Neuronal stem cell (in vitro differentiated cells): ENCODE measurements at regions not wholly inside any gene's neighbourhood (a gene's known extent, or its start where the extent isn't known, plus 50 kb on each side); places are given as distances from the start of the nearest gene placed in this dataset.

Source experiments
- DNase-seq: peaks from one replicate; pipeline ENCODE4 v3.0.0-alpha.2; 2013; ENCODE audit warnings: low spot score
- H2AFZ ChIP-seq: one replicate; pipeline ENCODE4 v1.6.1; 2013; ENCODE audit warnings: mild to moderate bottlenecking, low read length, inconsistent platforms
- H2AK5ac ChIP-seq: 2 replicates; pipeline ENCODE4 v1.6.1; 2013; ENCODE audit warnings: low read depth, mild to moderate bottlenecking, inconsistent platforms, low read length, moderate library complexity, mixed read lengths
- H2BK120ac ChIP-seq: 2 replicates; pipeline ENCODE4 v1.6.1; 2013; ENCODE audit warnings: low read depth, mild to moderate bottlenecking, inconsistent platforms, low read length, moderate library complexity, mixed read lengths
- H2BK12ac ChIP-seq: one replicate; pipeline ENCODE4 v1.6.1; 2013; ENCODE audit warnings: low read length, inconsistent platforms
- H2BK15ac ChIP-seq: 2 replicates; pipeline ENCODE4 v1.6.1; 2013; ENCODE audit warnings: mild to moderate bottlenecking, low read length, inconsistent platforms, mixed read lengths
- H2BK5ac ChIP-seq: one replicate; pipeline ENCODE4 v1.6.1; 2013; ENCODE audit warnings: inconsistent platforms, mild to moderate bottlenecking, low read length, moderate library complexity
- H3K14ac ChIP-seq: one replicate; pipeline ENCODE4 v1.6.1; 2013; ENCODE audit warnings: low read length, inconsistent platforms
- H3K18ac ChIP-seq: 2 replicates; pipeline ENCODE4 v1.6.1; 2013; ENCODE audit warnings: low read length, inconsistent platforms
- H3K23ac ChIP-seq: 2 replicates; pipeline ENCODE4 v1.6.1; 2013; ENCODE audit warnings: low read depth, mild to moderate bottlenecking, mixed read lengths, low read length, inconsistent platforms; ENCODE audit not compliant: poor library complexity
- H3K27ac ChIP-seq: replicated peaks from 3 replicates; pipeline ENCODE4 v1.5.1; 2013; ENCODE audit warnings: low read length, inconsistent platforms
- H3K27me3 ChIP-seq, 3 experiments: 2 replicates each; pipeline ENCODE4 v1.6.1; 2013; ENCODE audit warnings: low read length in 3 of 3, mild to moderate bottlenecking in 2 of 3, inconsistent platforms in 1 of 3, low read depth in 1 of 3, mixed read lengths in 1 of 3, moderate library complexity in 1 of 3; ENCODE audit not compliant: control insufficient read depth in 3 of 3, insufficient read depth in 3 of 3
- H3K36me3 ChIP-seq, 2 donors: replicated peaks in 1 of 2; 2 replicates each; pipeline ENCODE4 v1.6.1; 2013; ENCODE audit warnings: low read length in 2 of 2; ENCODE audit not compliant: control insufficient read depth in 2 of 2, insufficient read depth in 2 of 2
- H3K4ac ChIP-seq: 2 replicates; pipeline ENCODE4 v1.6.1; 2013; ENCODE audit warnings: inconsistent platforms, mild to moderate bottlenecking, low read length, moderate library complexity
- H3K4me1 ChIP-seq, 2 donors: 1 replicate in 1 of 2; 2 replicates in 1 of 2; pipeline ENCODE4 v1.6.1; 2013; ENCODE audit warnings: low read length in 2 of 2, low read depth in 1 of 2; ENCODE audit not compliant: control insufficient read depth in 2 of 2, insufficient read depth in 1 of 2
- H3K4me2 ChIP-seq: one replicate; pipeline ENCODE4 v1.6.1; 2013; ENCODE audit warnings: mild to moderate bottlenecking, low read length, inconsistent platforms; ENCODE audit not compliant: insufficient read depth, poor library complexity, severe bottlenecking
- H3K4me3 ChIP-seq, 2 donors: 2 replicates each; pipeline ENCODE4 v1.5.1; 2013; ENCODE audit warnings: low read length in 2 of 2, mild to moderate bottlenecking in 2 of 2, inconsistent platforms in 1 of 2, moderate library complexity in 1 of 2
- H3K79me1 ChIP-seq: one replicate; pipeline ENCODE4 v1.6.1; 2013; ENCODE audit warnings: low read depth, mild to moderate bottlenecking, inconsistent platforms, low read length, moderate library complexity
- H3K9ac ChIP-seq: one replicate; pipeline ENCODE4 v1.6.1; 2013; ENCODE audit warnings: mild to moderate bottlenecking, low read depth, low read length, inconsistent platforms; ENCODE audit not compliant: poor library complexity
- H3K9me3 ChIP-seq, 2 donors: replicated peaks in 1 of 2; 2 replicates each; pipeline versions ENCODE3 to v1.6.1; 2013; ENCODE audit warnings: low read length in 2 of 2, mild to moderate bottlenecking in 2 of 2, inconsistent platforms in 1 of 2, low read depth in 1 of 2, mixed read lengths in 1 of 2, moderate library complexity in 1 of 2; ENCODE audit not compliant: control insufficient read depth in 2 of 2, insufficient read depth in 1 of 2
- H4K8ac ChIP-seq: one replicate; pipeline ENCODE4 v1.6.1; 2013; ENCODE audit warnings: low read depth, mild to moderate bottlenecking, inconsistent platforms, low read length, moderate library complexity
- H4K91ac ChIP-seq: one replicate; pipeline ENCODE4 v1.6.1; 2013; ENCODE audit warnings: low read length, low read depth, mild to moderate bottlenecking, inconsistent platforms; ENCODE audit not compliant: poor library complexity
- WGBS, 2 donors: extraction: QIAGEN DNeasy Blood & Tissue Kit; methylation state at CpG; one replicate each; pipeline ENCODE4 v1.1.7; 2013; ENCODE audit warnings: missing lambda C conversion rate in 2 of 2, mixed read lengths in 1 of 2; ENCODE audit not compliant: insufficient read length in 2 of 2, insufficient replicate concordance in 1 of 2; ENCODE audit errors: extremely low coverage in 2 of 2; 5-methylcytosine and 5-hydroxymethylcytosine counted together

GRCh38 chr10:94103801-94104221, 110.1 kb downstream of the PLCE1 start:
- no peak overlapping the region for H3K4me2 ChIP-seq
- H3K4me1 ChIP-seq = peaks cover 4 to 5% of the 10 kb centered on the region in 2 donors
- no peak overlapping the region for H3K23ac ChIP-seq
- H4K91ac ChIP-seq = no peak overlapping the region
- no peak overlapping the region for H4K8ac ChIP-seq
- H2BK5ac ChIP-seq = no peak overlapping the region
- H3K14ac ChIP-seq = no peak overlapping the region
- no CpG with 5 or more reads among the region's 4 CpGs for WGBS, 2 donors
- no peak overlapping the region for H3K27ac ChIP-seq
- no peaks in the 10 kb centered on the region for H3K9me3 ChIP-seq
- H2AK5ac ChIP-seq = no peak overlapping the region
- no peaks in the 10 kb centered on the region for H3K79me1 ChIP-seq
- no peak overlapping the region for H2BK120ac ChIP-seq
- H3K4ac ChIP-seq = no peak overlapping the region
- H3K18ac ChIP-seq = no peak overlapping the region
- H2BK12ac ChIP-seq = no peak overlapping the region
- no peaks in the 10 kb centered on the region for H3K27me3 ChIP-seq
- DNase-seq = no peak
- H3K36me3 ChIP-seq = no peaks in the 10 kb centered on the region
- no peak overlapping the region for H2AFZ ChIP-seq
- no peak overlapping the region for H3K9ac ChIP-seq
- H2BK15ac ChIP-seq = no peak overlapping the region
- no peak overlapping the region for H3K4me3 ChIP-seq

- Histone ChIP-seq H2AFZ (no peak overlapping the region), H2BK12ac (no peak overlapping the region), H4K91ac (no peak overlapping the region), H3K4me1 (peaks cover 4 to 5% of the 10 kb centered on the region in 2 donors), H3K79me1 (no peaks in the 10 kb centered on the region), H2BK15ac (no peak overlapping the region), H3K14ac (no peak overlapping the region), H3K9me3 (no peaks in the 10 kb centered on the region), H3K4me3 (no peak overlapping the region), H3K36me3 (no peaks in the 10 kb centered on the region), H3K9ac (no peak overlapping the region), H3K4me2 (no peak overlapping the region), H3K27ac (no peak overlapping the region), H2BK120ac (no peak overlapping the region), H2AK5ac (no peak overlapping the region), H3K18ac (no peak overlapping the region), H3K23ac (no peak overlapping the region), H2BK5ac (no peak overlapping the region), H4K8ac (no peak overlapping the region), H3K4ac (no peak overlapping the region), H3K27me3 (no peaks in the 10 kb centered on the region)
- no CpG with 5 or more reads among the region's 7 CpGs for WGBS, 2 donors
- no peak for DNase-seq
Observed at GRCh38 chr10:94104316-94105000, 110.7 kb downstream of the PLCE1 start.

DNA sequence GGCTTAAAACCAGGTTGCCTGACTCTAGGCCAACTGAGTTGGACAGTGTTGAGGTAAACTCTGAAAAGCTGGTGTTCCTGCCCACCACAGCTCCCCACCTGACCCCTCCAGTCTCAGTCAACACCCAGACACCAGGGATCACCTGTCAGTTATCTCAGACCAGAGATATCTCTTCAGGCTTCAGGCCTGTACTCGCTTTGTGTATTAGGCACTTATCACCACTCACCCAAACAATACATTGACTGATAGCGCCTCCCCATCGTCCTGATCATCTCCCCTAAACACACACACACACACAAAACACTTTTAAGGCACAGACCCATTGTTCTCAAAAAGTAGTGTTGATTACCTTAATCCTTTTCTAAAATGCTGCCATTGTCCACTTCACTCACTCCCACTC, 111.5 kb downstream of the PLCE1 start:
- H2BK12ac ChIP-seq = no peak overlapping the region
- no peak overlapping the region for H3K23ac ChIP-seq
- H3K14ac ChIP-seq = no peak overlapping the region
- no peaks in the 10 kb centered on the region for H3K27me3 ChIP-seq
- no peak overlapping the region for H2AK5ac ChIP-seq
- H2AFZ ChIP-seq = no peak overlapping the region
- no peak overlapping the region for H4K91ac ChIP-seq
- DNase-seq = no peak
- H2BK15ac ChIP-seq = no peak overlapping the region
- no peaks in the 10 kb centered on the region for H3K79me1 ChIP-seq
- no peak overlapping the region for H2BK120ac ChIP-seq
- no peak overlapping the region for H3K4ac ChIP-seq
- no CpG with 5 or more reads among the region's 3 CpGs for WGBS, 2 donors
- H3K9ac ChIP-seq = no peak overlapping the region
- H3K18ac ChIP-seq = no peak overlapping the region
- H3K4me3 ChIP-seq = no peak overlapping the region
- H3K4me2 ChIP-seq = no peak overlapping the region
- no peak overlapping the region for H3K27ac ChIP-seq
- no peak overlapping the region for H2BK5ac ChIP-seq
- no peak overlapping the region for H4K8ac ChIP-seq
- H3K9me3 ChIP-seq = no peaks in the 10 kb centered on the region
- peaks cover 4 to 5% of the 10 kb centered on the region in 2 donors for H3K4me1 ChIP-seq
- no peaks in the 10 kb centered on the region for H3K36me3 ChIP-seq

- Histone ChIP-seq H3K27me3 (no peaks in the 10 kb centered on the region), H2BK12ac (no peak overlapping the region), H3K9ac (no peak overlapping the region), H3K4me3 (no peak overlapping the region), H3K9me3 (no peaks in the 10 kb centered on the region), H3K27ac (no peak overlapping the region), H4K8ac (no peak overlapping the region), H3K79me1 (no peaks in the 10 kb centered on the region), H3K4ac (no peak overlapping the region), H2BK15ac (no peak overlapping the region), H2AK5ac (no peak overlapping the region), H2BK5ac (no peak overlapping the region), H3K18ac (no peak overlapping the region), H2BK120ac (no peak overlapping the region), H3K4me2 (no peak overlapping the region), H3K36me3 (no peaks in the 10 kb centered on the region), H3K23ac (no peak overlapping the region), H4K91ac (no peak overlapping the region), H3K4me1 (peaks cover 4 to 5% of the 10 kb centered on the region in 2 donors), H3K14ac (no peak overlapping the region), H2AFZ (no peak overlapping the region)
- no CpG with 5 or more reads among the region's 2 CpGs for WGBS, 2 donors
- DNase-seq = no peak
Observed at GRCh38 chr10:94107191-94107590, 113.5 kb downstream of the PLCE1 start.
